GM12878 (cell line): ENCODE measurements at regions not wholly inside any gene's neighbourhood (a gene's known extent, or its start where the extent isn't known, plus 50 kb on each side); places are given as distances from the start of the nearest gene placed in this dataset.

Experiments
- ATAC-seq: fragments of 200-7000 bp; cut with Tn5 transposase; 3 replicates; pipeline ENCODE4 v1.9.1; 2020; ENCODE audit warnings: mild to moderate bottlenecking, moderate library complexity
- BruUV-seq: library from RNA; stranded (reverse); fragments of 400-500 nt; replicated peaks from 2 replicates; lab custom pipeline; 2021; lab: Mats Ljungman, UMichigan
- CTCF ChIA-PET: fragments of 300-600 bp; sonication (Branson Sonifier 250); formaldehyde crosslinking; extraction: SDS; loops from one replicate; lab custom pipeline; 2021; ENCODE audit warnings: inconsistent platforms; lab: Yijun Ruan, JAX
- POLR2A ChIA-PET: fragments of 350-600 bp; formaldehyde crosslinking; extraction: SDS; loops from one replicate; lab custom pipeline; 2021; ENCODE audit warnings: inconsistent platforms; lab: Charles Lee
- RAD21 ChIA-PET: fragments of 300-600 bp; sonication (Branson Sonifier 250); formaldehyde crosslinking; loops from one replicate; lab custom pipeline; 2023; ENCODE audit warnings: antibody characterized with exemption; ENCODE audit not compliant: unreplicated experiment; lab: Charles Lee
- SMC1A ChIA-PET: fragments of 300-600 bp; sonication (Branson Sonifier 250); formaldehyde crosslinking; loops from one replicate; lab custom pipeline; 2023; ENCODE audit not compliant: unreplicated experiment, uncharacterized antibody; lab: Charles Lee
- DNase-seq: peaks from one replicate; pipeline ENCODE4 v3.0.0-alpha.2; 2011; ENCODE audit warnings: low read depth, low spot score
- FAIRE-seq: peaks from 3 replicates; lab custom pipeline; 2011; peaks lifted over from hg19 to GRCh38; lab: Jason Lieb, UNC
- H2AFZ ChIP-seq: 2 replicates; pipeline ENCODE4 v1.6.0; 2011; ENCODE audit warnings: low read depth, low read length, control low read depth; ENCODE audit not compliant: control insufficient read depth
- H3K27ac ChIP-seq: 2 replicates; pipeline ENCODE4 v1.5.1; 2011; ENCODE audit warnings: control low read depth; ENCODE audit not compliant: control insufficient read depth, insufficient read depth
- H3K27me3 ChIP-seq, 2 experiments: replicated peaks in 1 of 2; 2 replicates each; pipeline versions ENCODE4 v1.6.0 to v1.6.1; 2011; ENCODE audit warnings: low read length in 1 of 2; ENCODE audit not compliant: control insufficient read depth in 2 of 2, insufficient read depth in 2 of 2
- H3K36me3 ChIP-seq, 2 experiments: 2 replicates each; pipeline ENCODE4 v1.5.1; 2011; ENCODE audit warnings: low read length in 1 of 2; ENCODE audit not compliant: control insufficient read depth in 2 of 2, insufficient read depth in 2 of 2
- H3K4me1 ChIP-seq: 2 replicates; pipeline ENCODE4 v1.6.1; 2011; ENCODE audit warnings: mild to moderate bottlenecking, low read length, moderate library complexity, mixed read lengths; ENCODE audit not compliant: control insufficient read depth, insufficient read depth
- H3K4me2 ChIP-seq: 2 replicates; pipeline ENCODE4 v1.6.0; 2011; ENCODE audit warnings: control low read depth; ENCODE audit not compliant: control insufficient read depth, insufficient read depth
- H3K4me3 ChIP-seq: fragments of 200-600 bp; sonication (generic); 2 replicates; pipeline ENCODE4 v1.5.1; 2016
- H3K79me2 ChIP-seq: 2 replicates; pipeline ENCODE4 v1.6.0; 2011; ENCODE audit warnings: low read length; ENCODE audit not compliant: control insufficient read depth, insufficient read depth
- H3K9ac ChIP-seq: 2 replicates; pipeline ENCODE4 v1.8.0; 2011; ENCODE audit warnings: low read length, control low read depth, mixed read lengths; ENCODE audit not compliant: control insufficient read depth, insufficient read depth
- H3K9me3 ChIP-seq: replicated peaks from 3 replicates; pipeline ENCODE4 v1.5.1; 2011; ENCODE audit warnings: mild to moderate bottlenecking, low read length; ENCODE audit not compliant: control insufficient read depth, insufficient read depth
- H4K20me1 ChIP-seq: 2 replicates; pipeline ENCODE4 v1.6.0; 2011; ENCODE audit not compliant: control insufficient read depth, insufficient read depth
- CREB1 ChIP-seq: IDR thresholded peaks from 2 replicates; pipeline ENCODE4 v1.6.1; 2012; ENCODE audit warnings: low read depth, mild to moderate bottlenecking, inconsistent platforms
- EP300 ChIP-seq, 2 experiments: fragments of 150-350 bp in 1 of 2; IDR thresholded peaks; 2 replicates each; pipeline ENCODE4 v1.6.1; 2011 to 2012; ENCODE audit warnings: low read depth in 2 of 2, low read length in 2 of 2, borderline replicate concordance in 1 of 2, improper control_type of control experiment in 1 of 2, inconsistent platforms in 1 of 2; ENCODE audit not compliant: control insufficient read depth in 1 of 2
- HCFC1 ChIP-seq: fragments of 150-350 bp; IDR thresholded peaks from 2 replicates; pipeline ENCODE4 v1.6.1; 2014; ENCODE audit warnings: low read length
- HDGF ChIP-seq: fragments of 450-650 bp; IDR thresholded peaks from 2 replicates; pipeline ENCODE4 v1.6.1; 2016; ENCODE audit warnings: antibody characterized with exemption
- RFX5 ChIP-seq: IDR thresholded peaks from 2 replicates; pipeline ENCODE4 v1.6.1; 2011; ENCODE audit warnings: low read depth, low read length, improper control_type of control experiment
- SMAD5 ChIP-seq: IDR thresholded peaks from 2 replicates; pipeline ENCODE4 v1.6.1; 2016; ENCODE audit warnings: antibody characterized with exemption, low read depth
- ZNF384 ChIP-seq: IDR thresholded peaks from 2 replicates; pipeline ENCODE4 v1.6.1; 2012; ENCODE audit warnings: low read depth, mild to moderate bottlenecking, low read length, improper control_type of control experiment, borderline replicate concordance
- WGBS: methylation state at CpG from one replicate; pipeline ENCODE4 v1.1.6; 2016; ENCODE audit warnings: low lambda C conversion rate; ENCODE audit not compliant: insufficient replicate concordance, insufficient coverage; ENCODE audit errors: missing lambda C conversion rate; 5-methylcytosine and 5-hydroxymethylcytosine counted together
- in situ Hi-C: fragments of 300-500 bp; cut with MboI; formaldehyde crosslinking; loops from 9 replicates; pipeline ENCODE4 v1.14.3; 2018; ENCODE audit warnings: mixed read lengths
- intact Hi-C: fragments of 100-400 bp; cut with micrococcal nuclease; formaldehyde crosslinking; loops from one replicate; pipeline ENCODE4 v1.14.2; 2022; ENCODE audit not compliant: unreplicated experiment
- TF ChIP-seq, protein P1 (sequence below): fragments of 450-650 bp; formaldehyde crosslinking; IDR thresholded peaks from 2 replicates; pipeline ENCODE4 v1.5.0; 2022; ENCODE audit warnings: mild to moderate bottlenecking, missing genetic modification characterization
- TF ChIP-seq, protein P2 (sequence below): fragments of 450-650 bp; IDR thresholded peaks from 2 replicates; pipeline ENCODE4 v1.6.1; 2017; ENCODE audit warnings: mild to moderate bottlenecking, low read depth, inconsistent platforms; ENCODE audit not compliant: poor library complexity, severe bottlenecking

DNA sequence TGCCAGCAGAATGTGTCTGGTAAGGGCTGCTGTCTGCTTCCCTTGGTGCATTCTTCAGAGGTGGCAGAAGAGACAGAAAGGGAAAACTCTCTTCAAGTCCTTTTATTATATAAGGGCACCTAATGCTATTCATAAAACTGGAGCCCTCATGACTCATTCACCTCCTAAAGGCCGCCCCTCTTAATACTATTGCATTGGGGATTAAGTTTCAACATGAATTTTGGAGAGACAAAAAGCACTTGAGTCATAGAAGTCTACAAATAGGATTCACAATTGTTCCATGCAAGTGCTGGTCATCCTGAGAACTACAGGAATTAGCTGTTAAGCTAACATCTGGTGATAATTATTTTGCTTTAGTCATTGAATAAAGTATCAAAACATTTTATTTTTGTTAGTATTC, 349.5 kb downstream of the HS3ST1 start:
- in situ Hi-C loops: no loop called here
- POLR2A ChIA-PET: no interaction called here
- 0% methylated on average over 1 of the region's 1 CpG for WGBS
- TF ChIP-seq SMAD5 (no peak), HDGF (no peak), HCFC1 (no peak), ZNF384 (no peak), CREB1 (no peak), EP300 (IDR thresholded peaks at IDR 0.05; ENCODE audit: borderline replicate concordance in 1 of 2, control insufficient read depth in 1 of 2, low read depth in 2 of 2, low read length in 2 of 2) (no peak)
- TF ChIP-seq, all 136 proteins: peak for 0
- ChIA-PET RAD21 (no interaction called here), SMC1A (interaction anchor here (1.0 kb wide), 1 partner anchor 54 kb away, joined by 3 read pairs; no protein-coding TSS in a partner anchor), CTCF (interaction anchor here (1.0 kb wide), 1 partner anchor 10 kb away, joined by 3 read pairs; no protein-coding TSS in a partner anchor)
- H3K27ac ChIP-seq: no peak overlapping the region
- no peak for DNase-seq
- H2AFZ ChIP-seq: no peak overlapping the region
- H3K9me3 ChIP-seq: no peaks in the 10 kb centered on the region; the same call in 2 of the 3 replicates
- no peak for ATAC-seq
- no peaks in the 10 kb centered on the region for H3K79me2 ChIP-seq
- H3K4me1 ChIP-seq: no peaks in the 10 kb centered on the region
- intact Hi-C loops: loop anchor here (10.0 kb wide), 1 partner anchor 346 kb away; the partner anchor contains the start of gene HS3ST1
- no peaks in the 10 kb centered on the region for H3K36me3 ChIP-seq
- no TSS peak for BruUV-seq
- no peaks in the 10 kb centered on the region for H4K20me1 ChIP-seq
- H3K4me3 ChIP-seq: no peak overlapping the region
- no peak overlapping the region for H3K4me2 ChIP-seq
- no peak overlapping the region for H3K9ac ChIP-seq
- H3K27me3 ChIP-seq: no peaks in the 10 kb centered on the region
- no peak for FAIRE-seq

DNA sequence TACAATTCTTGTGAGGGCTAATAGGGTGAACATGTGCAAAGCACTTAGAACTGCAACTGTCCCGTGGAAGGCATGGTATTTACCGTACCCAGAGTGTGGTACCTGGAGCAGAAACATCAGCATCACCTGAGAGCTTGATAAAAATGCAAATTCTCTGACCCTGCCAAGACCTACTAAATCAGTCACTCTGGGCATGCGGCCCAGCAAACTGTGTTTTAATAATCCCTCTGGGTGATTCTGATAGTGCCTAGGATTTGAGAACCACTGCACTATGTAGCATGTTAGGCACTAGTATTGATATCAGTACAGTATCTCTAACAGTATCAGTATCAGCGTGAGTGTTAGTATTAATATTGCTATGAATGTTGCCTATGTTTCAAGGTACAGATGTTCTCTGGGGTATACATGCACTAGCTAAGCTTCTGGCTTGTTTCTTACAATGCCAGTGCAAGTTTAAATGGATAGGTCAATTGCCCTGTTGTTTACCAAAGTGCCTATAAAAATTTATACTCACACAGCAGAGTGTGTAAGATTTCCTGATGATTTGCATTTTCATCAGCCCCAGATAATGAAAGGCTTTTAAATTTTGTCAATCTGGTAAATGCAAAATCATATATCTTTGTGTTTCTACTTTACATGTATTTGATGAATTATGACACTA, 354.0 kb downstream of the HS3ST1 start:
- DNase-seq: no peak
- no peak overlapping the region for H3K4me3 ChIP-seq
- TF ChIP-seq, protein P1, sequence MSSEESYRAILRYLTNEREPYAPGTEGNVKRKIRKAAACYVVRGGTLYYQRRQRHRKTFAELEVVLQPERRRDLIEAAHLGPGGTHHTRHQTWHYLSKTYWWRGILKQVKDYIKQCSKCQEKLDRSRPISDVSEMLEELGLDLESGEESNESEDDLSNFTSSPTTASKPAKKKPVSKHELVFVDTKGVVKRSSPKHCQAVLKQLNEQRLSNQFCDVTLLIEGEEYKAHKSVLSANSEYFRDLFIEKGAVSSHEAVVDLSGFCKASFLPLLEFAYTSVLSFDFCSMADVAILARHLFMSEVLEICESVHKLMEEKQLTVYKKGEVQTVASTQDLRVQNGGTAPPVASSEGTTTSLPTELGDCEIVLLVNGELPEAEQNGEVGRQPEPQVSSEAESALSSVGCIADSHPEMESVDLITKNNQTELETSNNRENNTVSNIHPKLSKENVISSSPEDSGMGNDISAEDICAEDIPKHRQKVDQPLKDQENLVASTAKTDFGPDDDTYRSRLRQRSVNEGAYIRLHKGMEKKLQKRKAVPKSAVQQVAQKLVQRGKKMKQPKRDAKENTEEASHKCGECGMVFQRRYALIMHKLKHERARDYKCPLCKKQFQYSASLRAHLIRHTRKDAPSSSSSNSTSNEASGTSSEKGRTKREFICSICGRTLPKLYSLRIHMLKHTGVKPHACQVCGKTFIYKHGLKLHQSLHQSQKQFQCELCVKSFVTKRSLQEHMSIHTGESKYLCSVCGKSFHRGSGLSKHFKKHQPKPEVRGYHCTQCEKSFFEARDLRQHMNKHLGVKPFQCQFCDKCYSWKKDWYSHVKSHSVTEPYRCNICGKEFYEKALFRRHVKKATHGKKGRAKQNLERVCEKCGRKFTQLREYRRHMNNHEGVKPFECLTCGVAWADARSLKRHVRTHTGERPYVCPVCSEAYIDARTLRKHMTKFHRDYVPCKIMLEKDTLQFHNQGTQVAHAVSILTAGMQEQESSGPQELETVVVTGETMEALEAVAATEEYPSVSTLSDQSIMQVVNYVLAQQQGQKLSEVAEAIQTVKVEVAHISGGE (CRISPR knock-in tag): no peak
- TF ChIP-seq, protein P2, sequence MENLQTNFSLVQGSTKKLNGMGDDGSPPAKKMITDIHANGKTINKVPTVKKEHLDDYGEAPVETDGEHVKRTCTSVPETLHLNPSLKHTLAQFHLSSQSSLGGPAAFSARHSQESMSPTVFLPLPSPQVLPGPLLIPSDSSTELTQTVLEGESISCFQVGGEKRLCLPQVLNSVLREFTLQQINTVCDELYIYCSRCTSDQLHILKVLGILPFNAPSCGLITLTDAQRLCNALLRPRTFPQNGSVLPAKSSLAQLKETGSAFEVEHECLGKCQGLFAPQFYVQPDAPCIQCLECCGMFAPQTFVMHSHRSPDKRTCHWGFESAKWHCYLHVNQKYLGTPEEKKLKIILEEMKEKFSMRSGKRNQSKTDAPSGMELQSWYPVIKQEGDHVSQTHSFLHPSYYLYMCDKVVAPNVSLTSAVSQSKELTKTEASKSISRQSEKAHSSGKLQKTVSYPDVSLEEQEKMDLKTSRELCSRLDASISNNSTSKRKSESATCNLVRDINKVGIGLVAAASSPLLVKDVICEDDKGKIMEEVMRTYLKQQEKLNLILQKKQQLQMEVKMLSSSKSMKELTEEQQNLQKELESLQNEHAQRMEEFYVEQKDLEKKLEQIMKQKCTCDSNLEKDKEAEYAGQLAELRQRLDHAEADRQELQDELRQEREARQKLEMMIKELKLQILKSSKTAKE: no peak
- TF ChIP-seq RFX5: no peak

More for the DNA sequence above, 354.0 kb downstream of the HS3ST1 start:
- POLR2A ChIA-PET: no interaction called here
- no peaks in the 10 kb centered on the region for H3K36me3 ChIP-seq
- no peaks in the 10 kb centered on the region for H3K9me3 ChIP-seq
- CTCF ChIA-PET: interaction anchor here (0.9 to 1.0 kb wide), 3 partner anchors 8 to 349 kb away, joined by 4 to 6 read pairs (median 4); no protein-coding TSS in a partner anchor
- WGBS: 37% methylated on average over 4 of the region's 4 CpGs
- intact Hi-C loops (loop anchor here (5.0 to 10.0 kb wide), 2 partner anchors 327 to 350 kb away; partner anchors contain the start of gene HS3ST1), in situ Hi-C loops (no loop called here)
- no peaks in the 10 kb centered on the region for H3K4me1 ChIP-seq
- H3K27me3 ChIP-seq: no peaks in the 10 kb centered on the region
- no peaks in the 10 kb centered on the region for H4K20me1 ChIP-seq
- H2AFZ ChIP-seq: no peak overlapping the region
- no peak overlapping the region for H3K27ac ChIP-seq
- H3K9ac ChIP-seq: no peak overlapping the region
- SMC1A ChIA-PET: interaction anchor here (1.0 to 1.2 kb wide), 2 partner anchors 17 to 110 kb away, joined by 3 read pairs; no protein-coding TSS in a partner anchor
- FAIRE-seq (no peak), ATAC-seq (peak; percentile 62)
- BruUV-seq: no TSS peak
- RAD21 ChIA-PET: no interaction called here
- H3K4me2 ChIP-seq: no peak overlapping the region
- no peaks in the 10 kb centered on the region for H3K79me2 ChIP-seq
